Germinal center (tissue), 1 donor: ENCODE measurements at regions not wholly inside any gene's neighbourhood (a gene's known extent, or its start where the extent isn't known, plus 50 kb on each side); places are given as distances from the start of the nearest gene placed in this dataset.

ENCODE experiments used
- DNase-seq: peaks from one replicate; pipeline ENCODE4 v3.0.0; 2012; ENCODE audit warnings: mixed read lengths, low spot score

DNA sequence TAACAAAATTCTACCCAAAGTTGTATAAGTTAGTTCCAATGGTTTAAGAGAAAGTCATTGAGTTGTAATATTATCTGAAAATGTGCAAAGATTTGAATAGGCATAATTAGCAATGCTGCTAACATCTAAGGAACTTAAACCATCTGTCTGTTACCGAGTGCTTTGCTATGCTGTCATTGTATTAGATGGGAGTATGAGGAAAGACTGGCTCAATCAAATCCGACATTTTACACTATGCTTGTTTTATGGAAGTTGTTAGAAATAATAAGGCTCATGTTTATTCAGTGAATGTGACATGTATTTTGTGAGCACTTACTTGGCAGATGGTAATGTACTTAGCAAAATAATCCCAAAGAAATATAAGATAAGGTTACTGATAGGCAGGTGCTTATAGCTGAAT, 1715.1 kb downstream of the PCDH7 start:
- no peak for DNase-seq

GRCh38 chr4:32436816-32437215, 1716.6 kb downstream of the PCDH7 start:
- DNase-seq, result no peak

DNA sequence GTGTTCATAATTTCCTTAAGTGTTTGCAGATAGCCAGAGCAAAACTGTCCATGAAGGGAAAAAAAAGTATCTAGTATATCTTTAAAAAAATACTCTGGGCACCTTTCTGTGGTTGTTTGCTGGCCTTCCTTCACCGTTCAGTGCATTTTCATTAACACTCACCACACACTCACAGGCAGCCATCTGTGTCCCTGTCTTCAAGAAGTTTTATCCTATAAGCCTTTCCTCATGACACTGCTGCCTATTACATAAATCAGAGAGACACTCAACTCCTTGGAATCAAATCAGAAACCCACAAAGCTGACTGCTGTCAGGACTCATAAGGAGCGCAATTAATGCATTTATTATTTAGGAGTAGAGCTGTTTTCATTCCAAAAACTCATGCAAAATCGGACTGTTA, 1720.2 kb downstream of the PCDH7 start:
- DNase-seq, result no peak

DNA sequence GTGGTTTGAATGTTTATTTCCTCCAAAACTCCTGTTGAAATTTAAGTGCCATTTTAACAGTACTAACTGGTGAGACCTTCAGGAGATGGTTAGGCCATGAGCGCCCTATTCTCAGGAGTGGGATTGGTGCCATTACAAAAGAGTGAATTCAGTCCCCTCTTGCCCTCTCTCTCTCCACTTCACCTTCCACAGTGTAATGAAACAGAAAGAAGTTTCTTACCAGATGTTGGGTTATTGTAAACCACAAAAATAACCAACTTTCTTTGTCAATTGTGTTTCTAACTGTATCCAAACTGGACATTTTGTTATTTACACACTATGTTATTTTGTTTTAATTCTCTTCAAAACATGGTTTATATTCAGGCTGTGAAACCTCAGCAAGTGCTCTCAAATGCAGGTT, 1734.3 kb downstream of the PCDH7 start:
- no peak for DNase-seq

- DNase-seq, result no peak
Measured at GRCh38 chr4:32455231-32455630, 1735.1 kb downstream of the PCDH7 start.

DNA sequence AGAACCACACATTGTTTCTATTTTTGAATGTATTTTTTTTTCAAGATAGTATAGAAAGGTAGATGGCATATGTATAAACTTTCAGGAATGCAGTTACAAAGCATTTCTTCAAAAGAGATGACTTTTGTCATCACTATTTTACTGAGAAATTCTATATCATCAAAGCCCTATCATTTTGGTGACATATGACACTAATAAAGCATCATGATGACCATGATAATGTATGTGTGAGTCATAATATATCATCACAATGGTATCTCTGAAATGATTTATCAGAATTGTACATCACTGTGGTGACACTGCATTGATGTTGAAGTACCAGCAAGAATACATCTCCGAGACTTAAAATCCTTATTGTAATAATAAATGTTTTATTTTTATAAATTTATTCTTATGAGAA, 1740.8 kb downstream of the PCDH7 start:
- DNase-seq, result no peak

DNA sequence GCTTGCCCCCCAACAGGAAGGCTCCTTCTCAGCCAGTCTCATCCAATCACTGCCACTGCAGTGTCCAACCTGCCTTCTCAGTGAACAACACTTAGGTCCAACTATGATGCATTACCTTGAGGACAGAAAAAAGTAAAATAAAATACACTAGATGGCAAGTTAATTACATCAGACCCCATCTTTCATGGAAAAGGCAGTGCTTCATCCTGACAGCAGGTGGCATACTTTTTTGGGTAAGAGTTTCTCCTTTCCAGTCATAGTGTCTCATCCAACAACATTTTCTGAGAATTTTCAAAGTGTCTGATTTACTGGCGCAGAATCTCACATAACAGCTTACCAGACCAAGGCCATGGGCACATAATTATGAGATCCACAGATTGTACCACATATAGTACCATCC, 1742.8 kb downstream of the PCDH7 start:
- DNase-seq, result no peak

DNA sequence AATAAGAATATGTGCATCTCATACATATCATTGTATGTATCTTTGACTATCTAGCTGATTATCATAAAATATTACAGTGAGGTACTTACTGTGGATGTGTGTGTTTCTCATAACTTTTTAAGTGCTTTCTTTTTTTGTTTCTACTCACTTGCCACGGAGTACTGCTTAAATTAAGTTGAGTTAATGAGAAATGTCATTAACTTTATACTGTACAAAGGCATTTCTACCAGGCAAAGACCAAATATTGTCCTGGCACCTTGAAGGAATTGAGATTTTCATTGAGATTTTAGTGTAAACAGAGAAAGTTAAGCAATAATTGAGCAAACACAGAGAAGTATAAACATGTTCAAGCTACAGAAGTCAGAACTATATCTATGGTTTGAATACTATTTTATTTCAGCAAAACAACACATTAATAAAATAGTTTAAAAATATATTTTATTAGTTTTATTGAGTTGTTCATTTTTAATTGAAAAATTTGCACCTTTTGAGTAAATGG, 1750.0 kb downstream of the PCDH7 start:
- no peak for DNase-seq

DNA sequence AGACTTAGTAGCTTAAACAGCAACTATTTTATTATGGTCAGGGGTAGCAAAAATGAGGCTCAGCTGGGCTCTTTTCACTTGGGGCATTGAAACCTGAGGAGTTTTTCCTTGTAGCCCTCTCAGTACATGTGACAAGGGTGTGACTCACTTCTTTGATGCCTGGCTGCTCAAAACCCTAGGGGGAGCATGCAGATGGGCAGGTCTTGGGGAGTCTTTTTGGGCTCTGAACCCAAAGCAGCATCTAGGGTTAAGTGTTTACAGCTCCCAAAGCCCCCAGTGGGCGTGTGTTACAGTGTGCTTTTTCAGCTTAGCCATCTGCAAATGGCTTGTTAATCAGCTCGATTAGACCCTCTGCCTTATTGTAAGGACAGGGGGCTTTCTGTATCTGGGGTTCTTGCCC, 1752.7 kb downstream of the PCDH7 start:
- no peak for DNase-seq

DNA sequence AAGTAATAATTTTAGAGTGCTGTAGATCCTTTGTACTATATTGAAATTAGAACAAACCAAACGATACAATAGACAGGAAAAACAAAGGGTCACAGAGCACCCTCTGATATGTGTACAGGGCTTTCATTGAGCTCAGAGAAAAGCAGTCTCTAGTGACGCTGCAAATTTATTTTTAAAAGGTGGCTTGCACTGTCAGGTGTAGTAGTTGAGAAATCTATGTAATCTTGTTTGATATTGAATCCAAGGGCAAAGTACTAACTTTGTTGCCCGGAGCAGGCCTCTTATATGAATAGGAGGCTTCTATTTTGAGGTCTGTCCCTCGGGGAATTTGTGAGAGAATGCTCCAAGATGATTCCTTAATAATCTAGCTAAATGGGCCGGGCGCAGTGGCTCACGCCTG, 1755.5 kb downstream of the PCDH7 start:
- no peak for DNase-seq

GRCh38 chr4:32477518-32477917, 1757.3 kb downstream of the PCDH7 start:
- no peak for DNase-seq

GRCh38 chr4:32485956-32486355, 1765.8 kb downstream of the PCDH7 start:
- no peak for DNase-seq

- no peak for DNase-seq
Measured at GRCh38 chr4:32488690-32489089, 1768.5 kb downstream of the PCDH7 start.

DNA sequence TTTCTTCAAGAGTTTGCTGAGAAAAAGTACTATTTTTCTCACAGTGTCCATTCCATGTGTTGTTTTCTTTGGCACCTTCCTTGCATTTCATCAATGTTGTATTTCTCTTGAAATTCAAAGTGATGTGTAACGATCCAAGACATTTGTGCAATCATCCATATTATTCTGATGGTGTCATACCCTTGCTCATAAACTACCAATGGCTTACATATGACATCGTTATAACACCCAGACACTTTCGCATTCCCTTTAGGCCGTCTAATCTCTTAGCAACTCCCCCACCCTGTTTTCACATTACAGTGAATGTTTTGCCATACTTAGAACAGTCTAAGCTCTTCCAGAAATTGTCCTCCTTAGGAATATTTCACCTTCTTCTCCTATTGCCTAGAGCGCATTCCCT, 1779.0 kb downstream of the PCDH7 start:
- no peak for DNase-seq

DNA sequence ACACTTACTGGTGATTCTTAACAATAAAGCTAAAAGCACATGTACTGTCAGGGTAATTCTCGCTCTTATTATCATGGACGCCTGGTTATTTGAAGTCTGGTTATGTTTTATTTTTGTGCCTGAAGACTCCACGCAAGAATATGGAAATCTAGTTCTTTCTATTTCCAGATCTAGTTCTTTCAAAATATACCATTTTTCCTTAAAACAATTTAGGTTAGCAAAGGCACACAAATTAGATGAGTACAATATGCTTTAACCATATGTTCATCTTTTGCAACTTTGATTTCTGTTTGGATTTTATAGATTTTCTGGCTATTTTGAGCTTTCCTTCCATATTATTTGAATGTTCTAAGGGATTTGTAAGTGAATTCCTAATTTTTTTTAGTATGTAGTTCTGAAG, 1783.1 kb downstream of the PCDH7 start:
- DNase-seq, result no peak

DNA sequence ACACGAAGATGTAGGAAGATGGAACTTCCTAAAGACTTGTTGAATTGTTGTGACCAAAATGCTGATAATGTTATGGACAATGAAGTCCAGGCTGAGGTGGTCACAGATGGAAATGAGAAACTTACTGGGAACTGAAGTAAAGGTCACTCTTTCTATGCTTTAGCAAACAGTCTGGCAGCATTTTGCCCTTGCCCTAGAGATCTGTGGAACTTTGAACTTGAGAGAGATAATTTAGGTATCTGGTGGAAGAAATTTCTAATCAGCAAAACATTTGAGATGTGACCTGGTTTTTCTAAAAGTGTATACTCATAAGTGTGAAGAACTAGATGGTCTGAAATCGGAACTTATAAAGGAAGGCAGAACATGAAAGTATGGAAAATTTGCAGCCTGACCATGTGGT, 1785.9 kb downstream of the PCDH7 start:
- no peak for DNase-seq

DNA sequence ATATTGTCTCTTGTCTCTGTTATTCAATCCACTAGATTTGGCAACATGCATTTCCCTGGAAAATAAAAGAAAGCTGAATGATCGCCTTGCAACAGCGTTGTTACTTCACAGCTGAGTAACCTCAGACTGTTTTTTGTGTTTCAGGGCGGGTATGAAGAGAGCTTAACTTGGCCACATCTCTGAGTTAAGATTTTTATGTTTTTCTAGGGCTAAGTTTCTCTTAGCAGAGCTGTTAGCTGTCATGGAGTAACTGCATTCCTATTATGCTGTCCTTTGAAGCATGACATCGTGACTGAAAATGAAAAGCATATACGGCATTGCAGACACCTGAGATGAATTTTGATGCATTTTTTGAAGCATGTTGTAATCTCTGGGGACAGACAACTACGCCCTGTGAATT, 1798.9 kb downstream of the PCDH7 start:
- DNase-seq, result no peak

DNA sequence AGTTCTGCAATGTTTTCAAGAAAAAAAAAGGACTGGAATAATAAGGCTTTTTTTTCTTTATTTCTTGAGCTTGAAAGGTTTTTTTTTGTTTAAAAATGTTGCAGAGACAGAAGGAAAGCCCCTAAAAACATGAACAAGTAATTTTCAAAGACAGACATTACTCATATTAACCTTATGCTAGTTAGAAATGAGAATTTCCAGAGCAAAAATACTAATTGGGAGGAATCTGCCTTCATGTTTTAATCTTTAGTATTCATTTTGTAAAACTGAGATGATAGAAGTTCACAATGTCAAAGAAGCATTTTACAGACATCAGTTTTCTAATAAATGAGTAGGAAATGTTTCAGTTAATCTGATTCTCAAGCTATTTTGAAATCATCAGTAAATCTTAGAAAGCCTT, 1805.3 kb downstream of the PCDH7 start:
- DNase-seq, result no peak

DNA sequence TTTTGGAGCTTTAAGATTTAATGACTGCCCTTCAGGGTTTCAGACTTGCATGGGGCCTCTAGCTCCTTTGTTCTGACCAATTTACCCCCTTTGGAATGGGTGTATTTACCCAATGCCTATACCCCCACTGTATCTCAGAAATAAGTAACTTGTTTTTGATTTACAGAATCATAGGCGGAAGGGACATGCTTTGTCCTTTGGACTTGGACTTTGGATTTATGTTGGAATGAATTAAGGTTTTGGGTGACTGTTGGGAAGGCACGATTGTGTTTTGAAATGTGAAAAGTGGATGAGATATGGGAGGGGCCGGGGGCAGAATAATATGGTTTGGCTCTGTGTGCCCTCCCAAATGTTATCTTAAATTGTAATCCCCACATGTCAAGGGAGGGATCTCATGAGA, 1824.7 kb downstream of the PCDH7 start:
- no peak for DNase-seq

GRCh38 chr4:32551943-32552342, 1831.8 kb downstream of the PCDH7 start:
- no peak for DNase-seq

DNA sequence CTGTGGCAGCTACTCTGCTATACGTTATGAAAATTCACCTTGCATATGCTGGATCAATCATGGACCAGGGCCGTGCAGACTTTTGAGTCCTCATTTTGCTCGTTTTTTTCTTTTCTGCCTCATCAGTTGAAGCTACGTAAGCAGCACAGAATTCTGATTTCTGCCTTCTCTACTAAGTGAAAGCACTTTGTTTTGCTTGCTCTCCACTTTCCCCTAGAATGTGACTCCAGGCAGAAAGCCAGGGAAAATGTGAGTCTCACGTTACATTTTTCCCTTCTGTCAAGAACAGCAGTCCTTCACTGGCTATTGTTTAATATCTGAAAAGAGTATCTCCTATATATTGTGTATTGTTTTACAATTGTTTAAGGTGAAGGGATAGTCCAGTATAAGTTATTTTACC, 1840.1 kb downstream of the PCDH7 start:
- no peak for DNase-seq

DNA sequence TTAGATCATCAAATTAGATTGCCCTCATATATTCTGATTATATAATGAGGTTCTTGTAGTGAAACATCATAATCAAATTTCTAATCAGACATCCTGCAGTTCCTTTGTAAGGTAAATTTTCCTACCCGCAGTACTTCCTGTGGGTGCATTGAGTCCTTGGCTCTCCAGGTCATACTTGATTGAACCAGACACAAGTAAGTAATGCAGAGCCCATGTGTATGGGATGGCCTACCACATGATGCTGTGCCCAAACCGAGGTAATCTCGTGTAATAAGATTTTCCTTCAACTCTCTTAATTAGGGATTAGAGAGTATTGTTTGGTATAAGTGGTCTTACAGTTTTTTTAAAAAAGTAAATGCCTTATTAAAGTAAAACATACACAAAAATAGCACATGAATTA, 1841.8 kb downstream of the PCDH7 start:
- no peak for DNase-seq

DNA sequence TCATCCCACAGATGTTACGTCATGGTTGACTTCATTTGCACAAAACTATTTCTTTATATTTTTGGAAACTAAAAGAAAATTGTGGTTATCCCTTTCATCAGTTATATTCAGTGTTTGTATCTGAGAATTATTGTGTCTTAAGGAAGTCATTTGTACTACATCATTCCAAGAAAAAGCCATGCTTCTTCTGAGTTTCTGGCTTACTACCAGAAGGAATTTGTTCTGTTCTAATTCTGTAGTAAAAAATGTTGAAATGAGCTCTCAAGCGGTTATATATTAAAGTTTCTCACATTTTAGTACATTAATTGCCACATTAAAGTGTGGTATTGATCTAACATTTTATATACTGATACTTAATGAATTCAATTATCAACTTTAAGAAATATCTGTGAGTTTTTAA, 1844.5 kb downstream of the PCDH7 start:
- no peak for DNase-seq

GRCh38 chr4:32569861-32570260, 1849.7 kb downstream of the PCDH7 start:
- DNase-seq, result no peak

- DNase-seq, result no peak
Measured at GRCh38 chr4:32572366-32572765, 1852.2 kb downstream of the PCDH7 start.
